Chondrocyte (in vitro differentiated cells): ENCODE measurements at regions not wholly inside any gene's neighbourhood (a gene's known extent, or its start where the extent isn't known, plus 50 kb on each side); places are given as distances from the start of the nearest gene placed in this dataset.

Source experiments
- DNase-seq: peaks from one replicate; pipeline ENCODE4 v3.0.0; 2021; ENCODE audit warnings: mixed read lengths, low spot score
- H3K27ac Mint-ChIP-seq: one replicate; pipeline ENCODE4 v1.8.0; 2021; ENCODE audit warnings: mild to moderate bottlenecking, moderate library complexity, mixed read lengths; ENCODE audit not compliant: unreplicated experiment
- H3K27me3 Mint-ChIP-seq: 2 replicates; pipeline ENCODE4 v1.8.0; 2021; ENCODE audit warnings: low read depth, mixed read lengths
- H3K36me3 Mint-ChIP-seq: 2 replicates; pipeline ENCODE4 v1.8.0; 2021; ENCODE audit warnings: low read depth, mixed read lengths
- H3K4me1 Mint-ChIP-seq: 2 replicates; pipeline ENCODE4 v1.8.0; 2021; ENCODE audit warnings: low read depth, mild to moderate bottlenecking, mixed read lengths
- H3K4me3 Mint-ChIP-seq: one replicate; pipeline ENCODE4 v1.8.0; 2021; ENCODE audit warnings: mild to moderate bottlenecking, moderate library complexity, mixed read lengths; ENCODE audit not compliant: unreplicated experiment
- H3K9me3 Mint-ChIP-seq: 2 replicates; pipeline ENCODE4 v1.8.0; 2021; ENCODE audit warnings: low read depth, mixed read lengths
- CTCF ChIP-seq: fragments of 200-600 bp; sonication (generic); IDR thresholded peaks from 2 replicates; pipeline ENCODE4 v1.5.0; 2021; ENCODE audit warnings: antibody characterized with exemption, mild to moderate bottlenecking, moderate library complexity

GRCh38 chr12:94889445-94890210 is 113.9 kb downstream of the NDUFA12 start:
- H3K27me3 Mint-ChIP-seq = peaks cover 25% of the 10 kb centered on the region
- no peak for DNase-seq
- no peaks in the 10 kb centered on the region for H3K36me3 Mint-ChIP-seq
- peaks cover under 1% of the 10 kb centered on the region for H3K9me3 Mint-ChIP-seq
- H3K27ac Mint-ChIP-seq = no peak overlapping the region
- H3K4me3 Mint-ChIP-seq = no peak overlapping the region
- no peaks in the 10 kb centered on the region for H3K4me1 Mint-ChIP-seq
- TF ChIP-seq CTCF = no peak

- Mint-ChIP-seq H3K27ac (no peak overlapping the region), H3K4me1 (peaks cover 2% of the 10 kb centered on the region), H3K27me3 (peaks cover 51% of the 10 kb centered on the region), H3K4me3 (no peak overlapping the region), H3K36me3 (peaks cover 2% of the 10 kb centered on the region), H3K9me3 (peaks cover 7% of the 10 kb centered on the region)
- no peak for DNase-seq
- no peak for TF ChIP-seq CTCF
Measured at GRCh38 chr12:94879542-94879941, 124.0 kb downstream of the NDUFA12 start.

GRCh38 chr12:94875525-94875924 is 128.0 kb downstream of the NDUFA12 start:
- Mint-ChIP-seq H3K4me1 (peaks cover 10% of the 10 kb centered on the region), H3K36me3 (no peaks in the 10 kb centered on the region), H3K4me3 (no peak overlapping the region), H3K27me3 (peaks cover 55% of the 10 kb centered on the region), H3K27ac (no peak overlapping the region), H3K9me3 (no peaks in the 10 kb centered on the region)
- peak; percentile 68 for TF ChIP-seq CTCF
- no peak for DNase-seq

GRCh38 chr12:94874518-94875302 is 128.8 kb downstream of the NDUFA12 start:
- Mint-ChIP-seq H3K27me3 (peaks cover 54% of the 10 kb centered on the region), H3K4me3 (peak overlapping the region; percentile 64), H3K9me3 (no peaks in the 10 kb centered on the region), H3K36me3 (no peaks in the 10 kb centered on the region), H3K27ac (no peak overlapping the region), H3K4me1 (peaks cover 10% of the 10 kb centered on the region)
- no peak for DNase-seq
- no peak for TF ChIP-seq CTCF

GRCh38 chr12:94873734-94874517 is 129.6 kb downstream of the NDUFA12 start:
- H3K27ac Mint-ChIP-seq = no peak overlapping the region
- peak overlapping the region; percentile 64 for H3K4me3 Mint-ChIP-seq
- H3K9me3 Mint-ChIP-seq = no peaks in the 10 kb centered on the region
- peaks cover 54% of the 10 kb centered on the region for H3K27me3 Mint-ChIP-seq
- peaks cover 10% of the 10 kb centered on the region for H3K4me1 Mint-ChIP-seq
- DNase-seq = peak; percentile 86
- no peaks in the 10 kb centered on the region for H3K36me3 Mint-ChIP-seq
- TF ChIP-seq CTCF = no peak
